ENCODE measurements at regions not wholly inside any gene's neighbourhood (a gene's known extent, or its start where the extent isn't known, plus 50 kb on each side); places are given as distances from the start of the nearest gene placed in this dataset.

GRCh38 chr11:106238704-106239360 lies 161.4 kb downstream of the AASDHPPT start:
- H3K27me3 ChIP-seq (replicated peaks; ENCODE audit: insufficient read depth, low read depth, low read length, poor library complexity) = peaks cover 3% of the 10 kb centered on the region
- POLR2A ChIA-PET (ENCODE audit: low non-redundant PET) = no interaction called here
- intact Hi-C loops (cut with micrococcal nuclease; ENCODE audit: unreplicated experiment) = no loop called here
- TF ChIP-seq, protein P1, sequence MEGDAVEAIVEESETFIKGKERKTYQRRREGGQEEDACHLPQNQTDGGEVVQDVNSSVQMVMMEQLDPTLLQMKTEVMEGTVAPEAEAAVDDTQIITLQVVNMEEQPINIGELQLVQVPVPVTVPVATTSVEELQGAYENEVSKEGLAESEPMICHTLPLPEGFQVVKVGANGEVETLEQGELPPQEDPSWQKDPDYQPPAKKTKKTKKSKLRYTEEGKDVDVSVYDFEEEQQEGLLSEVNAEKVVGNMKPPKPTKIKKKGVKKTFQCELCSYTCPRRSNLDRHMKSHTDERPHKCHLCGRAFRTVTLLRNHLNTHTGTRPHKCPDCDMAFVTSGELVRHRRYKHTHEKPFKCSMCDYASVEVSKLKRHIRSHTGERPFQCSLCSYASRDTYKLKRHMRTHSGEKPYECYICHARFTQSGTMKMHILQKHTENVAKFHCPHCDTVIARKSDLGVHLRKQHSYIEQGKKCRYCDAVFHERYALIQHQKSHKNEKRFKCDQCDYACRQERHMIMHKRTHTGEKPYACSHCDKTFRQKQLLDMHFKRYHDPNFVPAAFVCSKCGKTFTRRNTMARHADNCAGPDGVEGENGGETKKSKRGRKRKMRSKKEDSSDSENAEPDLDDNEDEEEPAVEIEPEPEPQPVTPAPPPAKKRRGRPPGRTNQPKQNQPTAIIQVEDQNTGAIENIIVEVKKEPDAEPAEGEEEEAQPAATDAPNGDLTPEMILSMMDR (conservative IDR thresholded peaks at IDR 0.05; ENCODE audit: low read depth, low read length) = no peak
- no peak for TF ChIP-seq EZH2 (IDR thresholded peaks at IDR 0.05; ENCODE audit: borderline replicate concordance, low read depth, low read length, poor library complexity, severe bottlenecking)
- no peak overlapping the region for H3K27ac ChIP-seq (ENCODE audit: low read depth, low read length, poor library complexity, severe bottlenecking)
- no peaks in the 10 kb centered on the region for H3K4me1 ChIP-seq (ENCODE audit: insufficient read depth, low read length, poor library complexity, severe bottlenecking)
- BruUV-seq (replicated peaks) = no TSS peak
- no peaks in the 10 kb centered on the region for H3K9me3 ChIP-seq (ENCODE audit: low read depth, low read length, poor library complexity, severe bottlenecking)
- CTCF ChIA-PET = no interaction called here
- no peak overlapping the region for H3K4me3 ChIP-seq (ENCODE audit: low read depth, low read length, poor library complexity, severe bottlenecking)
- no peak for DNase-seq (ENCODE audit: low spot score)
- H3K36me3 ChIP-seq (ENCODE audit: insufficient read depth, low read length, poor library complexity, severe bottlenecking) = no peaks in the 10 kb centered on the region

GRCh38 chr11:106241601-106242257 lies 164.3 kb downstream of the AASDHPPT start:
- no TSS peak for BruUV-seq (replicated peaks)
- ChIA-PET POLR2A (ENCODE audit: low non-redundant PET) (interaction anchor here (0.7 kb wide), 1 partner anchor 913 kb away, joined by 3 read pairs; no protein-coding TSS in a partner anchor), CTCF (no interaction called here)
- H3K4me3 ChIP-seq (ENCODE audit: low read depth, low read length, poor library complexity, severe bottlenecking) = no peak overlapping the region
- no peaks in the 10 kb centered on the region for H3K9me3 ChIP-seq (ENCODE audit: low read depth, low read length, poor library complexity, severe bottlenecking)
- TF ChIP-seq EZH2 (IDR thresholded peaks at IDR 0.05; ENCODE audit: borderline replicate concordance, low read depth, low read length, poor library complexity, severe bottlenecking) = no peak
- no peak for DNase-seq (ENCODE audit: low spot score)
- H3K36me3 ChIP-seq (ENCODE audit: insufficient read depth, low read length, poor library complexity, severe bottlenecking) = no peaks in the 10 kb centered on the region
- no peak overlapping the region for H3K27ac ChIP-seq (ENCODE audit: low read depth, low read length, poor library complexity, severe bottlenecking)
- H3K4me1 ChIP-seq (ENCODE audit: insufficient read depth, low read length, poor library complexity, severe bottlenecking) = no peaks in the 10 kb centered on the region
- H3K27me3 ChIP-seq (replicated peaks; ENCODE audit: insufficient read depth, low read depth, low read length, poor library complexity) = peaks cover 3% of the 10 kb centered on the region
- intact Hi-C loops (cut with micrococcal nuclease; ENCODE audit: unreplicated experiment) = no loop called here

- no peak overlapping the region for H3K4me3 ChIP-seq (ENCODE audit: low read depth, low read length, poor library complexity, severe bottlenecking)
- no peaks in the 10 kb centered on the region for H3K9me3 ChIP-seq (ENCODE audit: low read depth, low read length, poor library complexity, severe bottlenecking)
- H3K4me1 ChIP-seq (ENCODE audit: insufficient read depth, low read length, poor library complexity, severe bottlenecking) = no peaks in the 10 kb centered on the region
- intact Hi-C loops (cut with micrococcal nuclease; ENCODE audit: unreplicated experiment) = no loop called here
- BruUV-seq (replicated peaks) = no TSS peak
- no peaks in the 10 kb centered on the region for H3K36me3 ChIP-seq (ENCODE audit: insufficient read depth, low read length, poor library complexity, severe bottlenecking)
- TF ChIP-seq EZH2 (IDR thresholded peaks at IDR 0.05; ENCODE audit: borderline replicate concordance, low read depth, low read length, poor library complexity, severe bottlenecking) = no peak
- TF ChIP-seq, protein P1 (conservative IDR thresholded peaks at IDR 0.05; ENCODE audit: low read depth, low read length) = no peak
- H3K27me3 ChIP-seq (replicated peaks; ENCODE audit: insufficient read depth, low read depth, low read length, poor library complexity) = peaks cover 3% of the 10 kb centered on the region
- no peak for DNase-seq (ENCODE audit: low spot score)
- no peak overlapping the region for H3K27ac ChIP-seq (ENCODE audit: low read depth, low read length, poor library complexity, severe bottlenecking)
- ChIA-PET CTCF (no interaction called here), POLR2A (ENCODE audit: low non-redundant PET) (no interaction called here)
These were observed 165.4 kb downstream of the AASDHPPT start for GRCh38 chr11:106242718-106243415.

Data from A673 (cell line).